NT2/D1 (cell line): ENCODE measurements at regions not wholly inside any gene's neighbourhood (a gene's known extent, or its start where the extent isn't known, plus 50 kb on each side); places are given as distances from the start of the nearest gene placed in this dataset.

ENCODE experiments used
- YY1 ChIP-seq: IDR thresholded peaks from 2 replicates; pipeline ENCODE4 v1.6.1; 2011; ENCODE audit not compliant: insufficient read length, insufficient read depth
- ZNF274 ChIP-seq: IDR thresholded peaks from 2 replicates; pipeline ENCODE4 v1.6.1; 2011; ENCODE audit warnings: mild to moderate bottlenecking, low read depth, low read length

- no peak for TF ChIP-seq YY1
- no peak for TF ChIP-seq ZNF274
Observed at GRCh38 chr18:28236487-28236886, 59.6 kb upstream of the CDH2 start.
